Tibial nerve (tissue), 4 donors: ENCODE measurements at regions not wholly inside any gene's neighbourhood (a gene's known extent, or its start where the extent isn't known, plus 50 kb on each side); places are given as distances from the start of the nearest gene placed in this dataset.

Source experiments
- DNase-seq, 2 donors: peaks; one replicate each; pipeline ENCODE4 v3.0.0-alpha.2; 2019; ENCODE audit warnings: low spot score in 2 of 2
- H3K27ac ChIP-seq, 4 donors: fragments of 200-600 bp; sonication (generic) in 3 of 4; one replicate each; pipeline ENCODE4 v1.5.1; 2017 to 2019; ENCODE audit warnings: mild to moderate bottlenecking in 1 of 4
- H3K27me3 ChIP-seq, 2 donors: fragments of 200-600 bp; sonication (generic) in 1 of 2; one replicate each; pipeline versions ENCODE4 v1.5.1 to v1.6.0; 2017 to 2019
- H3K36me3 ChIP-seq, 3 donors: fragments of 200-600 bp; sonication (generic); one replicate each; pipeline ENCODE4 v1.5.1; 2018 to 2019
- H3K4me1 ChIP-seq, 4 donors: fragments of 200-600 bp; sonication (generic) in 3 of 4; one replicate each; pipeline ENCODE4 v1.5.1; 2017 to 2019
- H3K4me3 ChIP-seq, 4 donors: fragments of 200-600 bp; sonication (generic) in 3 of 4; one replicate each; pipeline ENCODE4 v1.5.1; 2017 to 2019; ENCODE audit warnings: mild to moderate bottlenecking in 1 of 4, moderate library complexity in 1 of 4
- H3K9me3 ChIP-seq, 4 donors: fragments of 200-600 bp; sonication (generic) in 3 of 4; one replicate each; pipeline ENCODE4 v1.5.1; 2017 to 2019
- CTCF ChIP-seq, 5 experiments: fragments of 200-600 bp in 3 of 5; fragments of 450-650 bp in 2 of 5; sonication (generic) in 3 of 5; IDR thresholded peaks; one replicate each; pipeline ENCODE4 v1.5.1; 2016 to 2019; ENCODE audit warnings: antibody characterized with exemption in 5 of 5, mild to moderate bottlenecking in 3 of 5, moderate library complexity in 2 of 5
- EP300 ChIP-seq, 2 donors: sonication (generic); formaldehyde crosslinking; IDR thresholded peaks; one replicate each; pipeline ENCODE4 v1.6.1; 2017; ENCODE audit warnings: antibody characterized with exemption in 2 of 2, mild to moderate bottlenecking in 1 of 2
- POLR2A ChIP-seq, 2 donors: fragments of 450-650 bp; IDR thresholded peaks; one replicate each; pipeline ENCODE4 v1.6.1; 2017; ENCODE audit warnings: antibody characterized with exemption in 2 of 2, mild to moderate bottlenecking in 2 of 2, moderate library complexity in 2 of 2
- WGBS, 2 donors: methylation state at CpG; one replicate each; pipeline ENCODE4 v1.1.5; 2018; 5-methylcytosine and 5-hydroxymethylcytosine counted together

GRCh38 chr3:64943866-64944265, 256.1 kb upstream of the ADAMTS9 start:
- Histone ChIP-seq H3K4me3 (no peak overlapping the region), H3K27ac (peak overlapping the region; percentile 21 to 85 (median 54)), H3K27me3 (no peaks in the 10 kb centered on the region), H3K9me3 (no peaks in the 10 kb centered on the region), H3K4me1 (peaks cover 0 to 27% (median 6%) of the 10 kb centered on the region in 4 donors), H3K36me3 (no peaks in the 10 kb centered on the region)
- DNase-seq, result no peak
- TF ChIP-seq EP300 (IDR thresholded peaks at IDR 0.05), result no peak
- no peak for TF ChIP-seq POLR2A (IDR thresholded peaks at IDR 0.05)
- TF ChIP-seq CTCF (IDR thresholded peaks at IDR 0.05), result no peak
- WGBS, 2 donors, result 64 to 72% methylated on average over 4 of the region's 4 CpGs

- no peaks in the 10 kb centered on the region for H3K9me3 ChIP-seq
- TF ChIP-seq POLR2A (IDR thresholded peaks at IDR 0.05) (no peak), EP300 (IDR thresholded peaks at IDR 0.05) (no peak), CTCF (IDR thresholded peaks at IDR 0.05) (no peak)
- no peak overlapping the region for H3K27ac ChIP-seq
- peaks cover 0 to 41% (median 10%) of the 10 kb centered on the region in 4 donors for H3K4me1 ChIP-seq
- no peak for DNase-seq
- no peak overlapping the region for H3K4me3 ChIP-seq
- H3K27me3 ChIP-seq, result no peaks in the 10 kb centered on the region
- no peaks in the 10 kb centered on the region for H3K36me3 ChIP-seq
- 81 to 82% methylated on average over 10 of the region's 10 CpGs for WGBS, 2 donors
Measured at GRCh38 chr3:64940596-64941348, 253.0 kb upstream of the ADAMTS9 start.

- 82 to 83% methylated on average over 10 of the region's 10 CpGs for WGBS, 2 donors
- Histone ChIP-seq H3K27me3 (no peaks in the 10 kb centered on the region), H3K36me3 (no peaks in the 10 kb centered on the region), H3K27ac (no peak overlapping the region), H3K4me1 (peaks cover 0 to 37% (median 9%) of the 10 kb centered on the region in 4 donors), H3K9me3 (no peaks in the 10 kb centered on the region), H3K4me3 (no peak overlapping the region)
- DNase-seq, result no peak
- TF ChIP-seq CTCF (IDR thresholded peaks at IDR 0.05) (no peak), EP300 (IDR thresholded peaks at IDR 0.05) (no peak), POLR2A (IDR thresholded peaks at IDR 0.05) (no peak)
Measured at GRCh38 chr3:64939747-64940450, 252.1 kb upstream of the ADAMTS9 start.

- WGBS, 2 donors, result 65 to 77% methylated on average over 2 of the region's 2 CpGs
- no peak for DNase-seq
- H3K27ac ChIP-seq, result no peak overlapping the region
Measured at GRCh38 chr3:64939309-64939708, 251.5 kb upstream of the ADAMTS9 start.

More at GRCh38 chr3:64939309-64939708, 251.5 kb upstream of the ADAMTS9 start:
- TF ChIP-seq POLR2A (IDR thresholded peaks at IDR 0.05) (no peak), EP300 (IDR thresholded peaks at IDR 0.05) (no peak), CTCF (IDR thresholded peaks at IDR 0.05) (no peak)
- Histone ChIP-seq H3K4me3 (no peak overlapping the region), H3K9me3 (no peaks in the 10 kb centered on the region), H3K36me3 (no peaks in the 10 kb centered on the region), H3K4me1 (peaks cover 0 to 31% (median 4%) of the 10 kb centered on the region in 4 donors), H3K27me3 (no peaks in the 10 kb centered on the region)
